ENCODE measurements at regions not wholly inside any gene's neighbourhood (a gene's known extent, or its start where the extent isn't known, plus 50 kb on each side); places are given as distances from the start of the nearest gene placed in this dataset.

DNA sequence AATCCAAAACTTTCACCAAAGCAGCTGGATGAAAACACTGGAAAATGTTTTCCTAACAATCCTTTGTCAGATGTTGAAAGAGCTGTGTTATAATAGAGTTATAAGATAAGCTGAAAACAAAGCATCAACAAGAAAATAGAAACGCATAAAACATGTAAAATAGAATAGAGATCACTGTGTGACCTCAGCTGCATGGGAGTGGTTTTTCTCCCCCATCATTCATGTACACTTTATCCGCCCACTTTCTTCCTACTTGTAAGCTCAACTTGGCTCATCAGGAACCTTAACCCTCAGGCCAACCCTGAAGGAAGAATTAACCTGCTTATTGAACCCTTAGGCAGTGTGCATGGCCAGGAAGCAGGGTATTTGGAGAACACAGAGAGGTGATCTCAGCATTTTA is 238.5 kb upstream of the PMFBP1 start:
- no peak for DNase-seq (ENCODE audit: low read depth in 2 of 2)

DNA sequence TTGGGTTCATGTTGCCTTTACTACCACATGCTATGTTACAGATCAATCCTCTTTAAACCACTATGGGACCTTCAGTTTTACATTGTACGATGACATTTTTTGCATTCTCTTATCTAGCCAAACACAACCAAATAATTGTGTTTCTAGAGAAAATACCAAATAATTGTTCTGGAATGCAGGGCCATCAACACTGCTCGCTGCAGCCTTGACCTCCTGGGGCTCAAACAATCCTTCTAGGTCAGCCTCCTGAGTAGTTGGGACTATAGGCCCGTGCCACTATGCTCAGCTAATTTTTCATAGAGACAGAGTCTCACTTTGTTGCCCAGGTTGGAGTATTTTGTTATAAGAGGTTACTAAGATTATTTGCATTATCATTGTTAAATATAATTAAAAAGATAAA is 237.5 kb upstream of the PMFBP1 start:
- DNase-seq (ENCODE audit: low read depth in 2 of 2) = no peak

DNA sequence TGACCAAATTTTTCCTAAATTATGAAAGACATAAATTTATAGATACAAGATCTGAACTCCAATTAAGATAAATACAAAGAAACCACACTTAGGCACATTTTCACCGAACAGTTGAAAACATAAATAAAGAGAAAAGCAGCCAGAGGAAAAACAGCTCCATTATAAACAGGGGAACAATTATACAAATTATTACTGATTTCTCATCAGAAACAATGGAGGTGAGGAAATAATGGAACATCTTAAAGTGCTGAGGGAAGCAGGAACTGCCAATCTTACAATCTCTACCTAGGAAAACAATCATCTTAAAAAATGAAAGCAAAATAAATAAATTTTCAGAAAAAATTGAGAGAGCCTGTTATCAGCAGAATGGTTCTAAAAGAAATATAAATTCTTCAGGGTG is 234.4 kb upstream of the PMFBP1 start:
- DNase-seq (ENCODE audit: low read depth in 2 of 2) = no peak

DNA sequence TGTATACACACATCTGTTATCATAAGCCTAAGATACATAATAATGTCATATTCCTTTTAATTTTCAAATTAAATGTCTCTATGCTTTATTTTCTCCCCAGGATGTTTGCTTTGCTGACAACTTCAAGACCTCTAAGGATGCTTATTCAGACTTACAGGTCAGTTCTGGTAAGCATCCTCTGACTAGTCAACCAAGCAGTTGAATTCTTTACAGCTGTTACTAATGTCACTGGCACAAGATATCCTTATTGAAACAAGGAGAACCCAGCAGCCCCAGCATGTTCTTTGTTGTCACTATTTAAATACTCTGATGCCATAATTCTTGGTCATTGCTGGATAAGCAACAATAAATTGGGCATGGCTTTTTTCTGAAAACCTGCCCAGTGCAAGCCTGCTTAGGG is 232.3 kb upstream of the PMFBP1 start:
- no peak for DNase-seq (ENCODE audit: low read depth in 2 of 2)

DNA sequence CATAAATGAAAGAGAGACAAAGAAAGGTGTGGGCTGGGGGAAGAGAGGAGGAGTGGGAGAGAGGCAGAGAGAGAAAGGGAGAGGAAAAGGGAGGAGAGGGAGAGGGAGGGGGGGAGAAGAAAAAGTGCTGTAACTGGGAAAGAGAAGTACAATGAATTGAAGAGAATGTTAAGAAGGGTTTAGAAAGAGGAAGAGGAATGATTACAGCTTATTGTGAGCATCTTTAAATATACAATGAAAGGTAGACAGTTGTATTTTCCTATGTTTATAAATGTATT is 229.1 kb upstream of the PMFBP1 start:
- no peak for DNase-seq (ENCODE audit: low read depth in 2 of 2)

DNA sequence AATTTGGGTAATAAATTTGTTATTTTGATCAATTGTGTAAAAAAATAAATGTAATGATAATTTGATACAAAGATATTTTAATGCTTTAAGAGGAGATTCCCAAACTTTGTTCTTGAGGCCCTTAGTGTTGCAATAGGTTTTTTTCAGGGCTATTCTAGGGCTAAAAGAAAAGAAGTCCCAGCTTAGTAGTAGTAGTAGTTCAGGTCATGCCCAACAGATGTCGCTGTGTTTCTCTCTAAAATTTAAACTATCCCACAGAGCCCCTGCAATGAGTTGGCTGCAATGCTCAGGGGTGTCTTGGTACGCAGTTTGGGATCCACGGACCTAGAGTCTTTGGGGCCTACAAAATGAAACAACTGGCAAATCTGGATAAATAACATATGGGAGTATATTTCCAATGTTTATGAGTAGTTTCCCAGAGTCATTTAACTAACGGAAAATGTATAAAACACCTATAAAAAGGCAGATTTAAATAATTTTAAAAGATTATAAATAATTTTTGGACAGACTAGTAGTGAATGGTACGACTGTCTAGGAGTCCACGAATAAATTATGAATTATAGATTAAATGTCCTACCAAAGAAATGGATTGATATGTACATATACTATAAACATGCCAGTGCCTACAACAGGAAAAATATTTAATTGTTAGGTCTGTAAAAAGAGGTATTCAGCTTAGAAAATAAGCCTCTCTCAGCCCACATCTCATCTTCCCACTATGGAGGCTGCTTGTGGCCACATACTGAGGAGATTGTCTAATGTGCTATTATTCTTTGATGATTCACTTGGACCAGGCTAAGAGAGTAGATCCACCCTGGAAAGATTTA is 228.5 kb upstream of the PMFBP1 start:
- DNase-seq (ENCODE audit: low read depth in 2 of 2) = peak; percentile 41 to 46

DNA sequence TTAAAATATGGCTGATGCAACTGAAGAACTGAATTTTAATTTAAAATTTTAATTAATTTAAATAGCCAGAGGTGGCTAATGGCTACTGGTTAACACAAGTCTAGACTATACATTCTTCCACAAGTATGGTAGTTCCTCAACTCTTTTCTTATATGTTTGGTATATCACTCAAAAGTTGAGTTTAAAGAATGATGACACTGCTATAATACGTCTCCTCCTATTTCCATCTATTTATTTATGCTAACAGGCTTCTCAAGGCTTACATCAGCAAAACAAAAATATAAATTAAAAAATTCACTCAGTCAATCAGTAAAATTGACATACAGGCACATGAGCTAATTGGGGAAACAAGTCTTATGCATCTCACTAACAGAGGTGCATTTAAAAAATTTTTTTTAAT is 227.9 kb upstream of the PMFBP1 start:
- DNase-seq (ENCODE audit: low read depth in 2 of 2) = no peak

DNA sequence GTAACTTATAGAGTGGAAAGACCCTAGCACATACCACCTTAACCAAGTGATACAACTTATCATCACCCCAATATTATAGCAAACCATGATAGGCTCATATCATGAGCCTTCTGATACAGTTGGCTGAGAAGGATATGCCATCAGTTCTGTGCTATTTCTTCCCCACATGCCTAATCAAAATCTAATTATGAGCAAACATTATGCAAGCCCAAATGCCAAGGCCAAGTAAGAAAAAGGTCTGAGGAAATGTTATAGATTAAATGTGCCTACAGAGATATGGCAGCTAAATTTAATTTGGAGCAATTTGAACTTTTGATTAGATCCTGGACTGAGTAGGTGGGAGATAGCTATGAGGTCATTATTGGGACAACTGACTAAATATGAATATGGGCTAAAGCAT is 225.9 kb upstream of the PMFBP1 start:
- no peak for DNase-seq (ENCODE audit: low read depth in 2 of 2)

DNA sequence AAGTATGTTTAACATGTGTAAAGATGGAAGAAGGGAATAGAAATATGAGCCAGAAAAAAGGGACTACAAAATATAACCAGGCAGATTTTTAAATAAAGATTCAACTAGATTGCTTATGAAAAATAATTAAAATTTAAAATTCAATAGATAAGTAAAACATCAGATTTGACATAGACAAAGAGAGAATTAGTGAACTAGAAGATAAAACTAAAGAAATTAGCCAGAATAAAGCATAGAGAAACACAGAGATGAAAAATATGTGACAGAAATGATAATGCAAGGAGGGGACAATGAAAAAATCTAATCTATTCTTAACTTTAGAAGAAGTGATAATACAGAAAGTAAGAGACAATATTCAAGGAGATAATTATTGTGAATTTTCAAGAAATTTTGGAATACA is 222.6 kb upstream of the PMFBP1 start:
- no peak for DNase-seq (ENCODE audit: low read depth in 2 of 2)

DNA sequence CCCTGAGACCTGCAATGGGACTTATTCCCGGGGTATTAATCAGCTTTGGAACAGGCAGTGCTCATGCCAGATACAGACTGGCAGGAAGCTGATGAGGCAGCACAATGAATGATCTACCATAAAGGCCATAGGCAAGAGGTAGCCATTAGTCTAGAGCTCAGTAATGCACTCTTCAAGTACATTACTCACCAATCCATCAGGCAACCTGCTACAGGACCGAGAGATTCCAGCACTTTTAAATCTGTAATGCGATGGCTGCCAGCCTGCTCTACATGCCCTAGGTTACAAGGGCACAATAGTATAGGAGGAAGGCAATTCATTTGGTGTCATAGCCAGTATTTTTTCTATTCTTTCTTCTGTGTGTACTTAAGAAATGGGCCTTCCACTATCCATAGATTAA is 217.8 kb upstream of the PMFBP1 start:
- no peak for DNase-seq (ENCODE audit: low read depth in 2 of 2)

DNA sequence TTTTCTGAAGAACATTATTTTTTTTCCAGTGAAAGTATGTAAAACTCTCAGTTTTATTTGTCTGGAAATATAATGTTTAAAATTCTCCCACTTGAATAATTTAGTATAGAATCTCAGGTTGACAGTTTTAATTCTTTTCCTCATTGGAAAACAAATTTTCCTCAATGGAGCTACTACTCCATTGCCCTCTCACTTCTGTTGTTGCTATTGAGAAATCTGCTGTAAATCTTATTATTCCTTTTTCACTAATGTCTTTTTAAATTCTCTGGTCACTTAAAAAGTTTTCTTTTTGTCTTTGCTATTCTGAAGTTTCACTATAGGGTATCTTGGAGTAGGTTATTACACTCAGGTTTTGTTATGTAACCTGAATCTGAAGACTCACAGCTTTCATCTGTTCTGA is 216.1 kb upstream of the PMFBP1 start:
- DNase-seq (ENCODE audit: low read depth in 2 of 2) = no peak

DNA sequence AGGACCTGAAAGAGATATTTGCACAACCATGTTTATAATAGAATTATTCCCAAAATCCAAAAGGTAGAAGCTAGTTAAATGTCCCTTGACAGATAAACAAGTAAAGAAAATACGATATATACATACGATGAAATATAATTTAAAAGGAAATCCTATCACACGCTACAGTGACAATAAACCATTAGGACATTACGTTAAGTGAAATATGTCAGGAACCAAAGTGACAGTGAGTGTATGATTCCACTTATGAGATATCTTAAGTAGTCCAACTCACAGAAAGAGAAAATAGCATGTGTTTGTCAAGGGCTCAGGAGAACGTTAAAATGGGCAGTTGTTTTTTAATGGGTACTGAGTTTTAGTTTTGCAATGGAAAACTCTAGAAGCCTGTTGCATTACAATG is 212.7 kb upstream of the PMFBP1 start:
- no peak for DNase-seq (ENCODE audit: low read depth in 2 of 2)

DNA sequence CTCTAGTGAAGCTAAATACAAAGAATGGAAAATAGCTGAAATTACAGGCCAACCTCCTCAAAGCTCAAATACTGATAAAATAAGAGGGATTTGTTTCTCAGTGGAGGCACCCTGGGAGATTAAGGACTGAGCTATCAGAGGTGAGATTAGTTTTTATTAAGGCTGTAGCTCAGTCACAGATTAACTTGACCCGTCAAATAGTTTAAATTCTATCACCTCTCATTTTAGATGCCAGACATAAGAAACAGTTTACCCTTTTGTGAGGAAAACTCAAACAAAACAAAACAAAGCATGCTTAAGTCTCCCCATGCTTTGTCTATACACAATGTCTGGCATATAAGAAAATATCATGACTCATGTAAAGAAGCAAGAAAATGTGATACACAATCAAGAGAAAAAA is 208.3 kb upstream of the PMFBP1 start:
- DNase-seq (ENCODE audit: low read depth in 2 of 2) = no peak

DNA sequence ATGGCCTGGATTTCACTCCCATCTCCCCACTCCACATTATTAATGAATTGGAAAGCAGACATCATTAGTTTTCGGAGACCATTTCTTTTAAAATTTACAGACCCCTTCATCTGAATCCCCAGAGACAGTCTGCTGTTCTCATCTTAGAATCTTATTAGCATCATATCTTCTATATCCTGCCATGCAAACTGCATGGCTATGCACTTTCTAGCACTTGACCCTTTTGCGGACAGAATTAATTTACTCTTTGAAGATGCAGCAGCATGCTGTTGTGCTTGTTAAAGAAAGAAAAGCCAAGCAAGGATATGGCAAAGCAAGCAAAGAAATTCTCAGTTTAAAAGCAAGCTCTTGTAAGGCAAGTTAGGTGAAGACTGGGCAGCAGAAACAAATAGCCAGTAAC is 201.2 kb upstream of the PMFBP1 start:
- DNase-seq (ENCODE audit: low read depth in 2 of 2) = no peak

DNA sequence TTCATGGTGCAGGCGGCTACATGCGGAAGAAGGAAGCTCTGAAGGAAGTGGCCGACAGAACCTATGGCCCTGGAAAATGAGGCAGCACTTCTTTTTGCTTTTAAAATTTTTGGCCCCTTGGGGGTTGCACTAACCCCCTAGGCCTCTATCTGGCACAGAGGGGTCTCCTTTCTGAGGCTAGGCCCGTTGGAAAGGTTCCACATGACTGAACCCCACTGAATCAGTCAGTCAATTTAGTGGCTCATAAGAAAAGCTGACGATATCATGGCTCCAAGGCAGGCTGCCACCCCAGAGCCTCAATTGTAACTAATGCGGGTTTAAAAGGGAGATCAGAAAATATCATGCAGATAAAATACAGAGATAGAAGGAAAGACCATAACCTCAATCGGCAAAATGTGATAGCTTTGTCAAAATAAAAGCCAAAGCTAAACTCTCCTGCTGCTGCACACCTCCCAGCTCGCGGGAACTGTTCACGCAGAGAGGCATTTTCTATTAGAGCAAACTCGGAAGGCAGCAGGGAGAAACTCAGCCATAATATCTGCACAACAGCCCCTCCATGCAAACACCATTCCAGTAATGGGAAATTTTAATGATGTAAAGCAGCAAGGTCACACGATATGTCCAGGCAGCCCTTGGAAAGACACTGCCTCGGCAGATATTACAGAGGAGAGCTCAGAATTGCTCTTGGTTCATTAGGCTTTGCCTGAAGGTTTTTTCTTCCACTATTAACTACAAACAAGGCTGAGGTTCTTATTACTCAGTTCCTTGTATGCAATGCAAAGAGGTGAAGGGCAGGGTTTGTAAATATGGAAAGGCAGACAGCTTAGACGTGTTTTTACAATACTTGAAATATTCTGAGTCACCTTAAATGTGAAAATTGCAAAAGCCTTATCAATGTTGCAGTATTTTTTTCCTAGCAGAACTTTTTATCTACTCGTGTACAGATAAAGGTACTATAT is 200.4 kb upstream of the PMFBP1 start:
- DNase-seq (ENCODE audit: low read depth in 2 of 2) = no peak

DNA sequence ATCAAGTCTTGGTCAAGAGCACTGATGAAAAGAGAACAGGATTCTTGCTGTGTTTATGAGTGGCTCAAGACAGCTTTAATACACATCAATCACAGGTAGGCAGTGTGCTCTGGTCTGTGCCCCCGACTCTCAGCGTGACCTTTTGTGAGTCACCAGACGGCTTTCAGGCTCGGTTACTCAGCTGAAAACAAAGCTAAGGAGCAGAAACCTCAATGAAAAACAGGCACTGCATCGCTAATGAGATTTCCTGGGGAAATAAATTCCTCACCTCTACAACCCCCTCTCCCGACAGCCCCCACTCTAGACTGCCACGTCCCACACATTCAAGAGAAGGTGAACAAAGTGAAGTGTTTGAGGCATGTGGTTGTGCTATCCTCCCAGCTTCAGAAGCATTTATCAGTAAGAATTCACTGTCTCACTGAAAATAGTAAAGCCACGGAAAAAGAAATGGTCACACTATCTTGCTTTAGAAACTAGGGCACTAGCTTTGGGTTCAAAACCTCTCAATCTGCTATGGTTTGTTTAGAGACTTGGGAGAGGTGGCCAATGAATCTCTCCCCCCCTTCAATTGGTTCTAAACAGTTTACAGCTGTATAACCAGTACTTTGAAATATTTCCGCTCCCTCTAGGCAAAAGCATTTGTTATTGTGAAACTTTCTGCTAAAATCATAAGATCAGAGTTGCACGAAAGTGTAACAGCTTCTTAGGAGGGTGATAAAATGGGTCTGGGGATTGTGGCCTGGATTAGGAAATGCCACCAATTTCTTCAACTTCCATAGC is 199.5 kb upstream of the PMFBP1 start:
- DNase-seq (ENCODE audit: low read depth in 2 of 2) = no peak

DNA sequence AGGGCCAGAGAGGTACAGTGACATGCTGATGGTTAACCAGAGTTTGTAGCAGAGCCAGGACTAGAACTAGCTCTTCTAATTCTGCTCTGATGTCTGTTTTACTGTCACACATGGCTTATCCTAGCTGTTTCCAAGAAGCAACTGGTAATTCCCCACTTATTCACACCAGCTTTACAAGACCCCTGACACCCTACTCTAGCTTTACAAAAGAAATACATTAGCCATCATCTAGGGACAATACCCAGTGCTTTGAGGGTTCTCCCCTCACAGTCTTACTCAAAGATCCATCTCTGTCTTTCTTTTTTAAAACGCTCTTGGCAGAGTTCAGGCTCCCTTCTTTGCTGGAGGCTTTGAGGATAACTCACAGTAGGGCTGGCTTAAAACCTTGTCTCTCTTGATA is 197.3 kb upstream of the PMFBP1 start:
- DNase-seq (ENCODE audit: low read depth in 2 of 2) = no peak

DNA sequence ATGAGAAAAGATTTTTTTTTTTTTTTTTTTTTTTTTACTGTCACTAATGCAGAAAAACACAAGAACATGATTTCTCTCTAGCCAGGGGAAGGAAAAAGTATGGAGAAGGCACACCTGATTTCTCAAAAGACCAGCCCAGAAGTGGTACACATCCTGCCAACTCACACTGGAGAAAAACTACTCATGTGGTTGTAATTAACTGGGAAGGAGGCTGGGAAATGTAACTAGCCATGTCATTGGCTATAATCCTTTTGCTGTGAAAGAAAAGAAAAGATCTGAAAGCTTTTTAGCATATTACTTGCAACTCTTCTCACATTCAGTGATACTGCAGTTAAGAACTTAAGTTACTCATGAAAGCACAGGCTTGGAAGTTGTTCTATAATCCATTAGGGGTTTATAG is 195.9 kb upstream of the PMFBP1 start:
- no peak for DNase-seq (ENCODE audit: low read depth in 2 of 2)

DNA sequence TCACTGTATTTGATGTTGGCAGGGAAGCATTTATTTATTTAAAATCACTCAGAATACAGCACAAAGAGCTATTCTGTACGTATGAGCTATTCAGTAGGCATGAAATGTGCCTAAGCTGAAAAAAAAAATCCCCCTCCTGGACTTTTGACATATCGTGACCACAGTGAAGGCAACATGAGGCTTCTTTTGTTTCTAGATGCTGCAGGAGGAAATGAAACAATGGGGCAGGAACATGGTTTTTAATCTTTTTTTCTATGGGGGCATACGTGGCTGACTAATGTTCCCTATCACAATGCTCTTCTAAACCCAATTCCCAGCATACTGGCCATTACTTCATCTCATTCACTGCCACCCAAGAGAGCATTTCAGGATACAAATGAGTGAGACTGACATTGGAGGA is 191.0 kb upstream of the PMFBP1 start:
- no peak for DNase-seq (ENCODE audit: low read depth in 2 of 2)

DNA sequence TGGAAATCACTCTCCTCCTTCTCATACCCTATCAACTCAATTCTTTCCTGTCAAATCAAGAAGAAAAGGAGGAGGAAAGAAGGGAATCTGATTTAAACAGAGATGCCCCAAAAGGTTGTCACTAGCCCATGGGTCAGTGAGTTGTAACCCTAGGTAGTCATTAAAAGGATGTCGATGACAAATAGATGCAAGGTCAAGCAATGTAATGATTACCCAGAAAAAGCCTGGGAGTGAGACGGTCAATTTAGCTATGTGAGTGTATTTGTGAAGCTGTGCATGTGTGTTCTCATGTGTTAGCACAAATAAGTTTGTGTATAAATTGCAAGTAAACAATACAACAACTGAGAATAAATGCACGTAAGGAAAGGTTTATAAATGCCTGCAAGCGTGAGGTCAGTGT is 190.5 kb upstream of the PMFBP1 start:
- DNase-seq (ENCODE audit: low read depth in 2 of 2) = no peak

DNA sequence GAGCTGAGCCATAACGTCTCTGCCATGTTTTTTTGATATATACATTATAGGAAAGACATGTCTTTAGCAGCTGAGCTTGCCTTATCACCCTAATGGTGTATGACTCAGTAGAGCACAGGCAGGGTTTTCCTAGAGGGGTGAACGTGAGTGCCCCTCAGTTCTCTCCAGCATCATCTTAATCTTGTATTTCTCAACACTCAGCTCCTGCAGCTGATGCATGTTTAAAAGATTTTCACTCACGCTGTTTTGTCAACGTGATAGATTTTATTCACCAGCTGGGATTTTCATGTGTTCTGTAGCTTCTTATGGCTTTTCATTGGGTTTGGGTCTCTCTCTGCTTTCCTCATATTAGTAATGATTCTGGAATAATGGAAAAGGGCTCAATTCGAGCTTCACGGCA is 186.0 kb upstream of the PMFBP1 start:
- DNase-seq (ENCODE audit: low read depth in 2 of 2) = no peak

DNA sequence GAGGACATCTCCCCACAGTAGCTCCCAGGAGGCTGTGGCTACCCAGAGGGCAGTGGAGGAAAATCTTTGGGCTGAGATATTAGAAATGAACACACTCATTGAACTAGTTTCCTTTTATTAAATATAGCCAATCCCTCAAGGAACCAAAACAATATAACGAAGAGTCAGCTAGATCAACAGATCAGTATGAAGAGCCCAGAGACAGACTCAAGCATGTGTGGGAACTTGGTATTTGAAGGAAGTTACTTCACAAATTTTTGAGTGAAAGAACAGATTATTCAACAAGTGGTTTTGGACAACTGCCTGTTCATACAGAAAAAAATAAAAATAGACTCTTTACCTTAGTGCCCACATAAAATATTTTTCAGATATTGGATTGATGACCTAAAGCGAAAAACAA is 183.6 kb upstream of the PMFBP1 start:
- peak in 1 of 2 experiments; percentile 35 for DNase-seq (ENCODE audit: low read depth in 2 of 2)

DNA sequence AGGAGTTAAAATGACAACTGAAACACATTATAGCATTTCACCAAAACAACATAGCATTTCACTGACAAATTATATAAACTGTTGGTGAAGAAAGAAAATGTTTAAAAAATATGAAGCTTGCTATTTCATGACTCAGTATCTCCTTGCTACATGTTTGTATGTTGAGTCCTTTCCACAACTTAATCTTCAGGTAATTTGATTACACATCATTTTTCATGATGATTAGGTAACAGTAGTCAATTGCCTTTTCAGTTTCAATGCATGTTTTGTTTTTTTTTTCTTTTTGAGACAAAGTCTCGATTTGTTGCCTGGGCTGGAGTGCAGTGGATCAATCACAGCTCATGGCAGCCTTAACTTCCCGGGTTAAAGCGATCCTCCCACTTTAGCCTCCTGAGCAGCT is 177.8 kb upstream of the PMFBP1 start:
- no peak for DNase-seq (ENCODE audit: low read depth in 2 of 2)
